PC-3 (cell line): ENCODE measurements at regions not wholly inside any gene's neighbourhood (a gene's known extent, or its start where the extent isn't known, plus 50 kb on each side); places are given as distances from the start of the nearest gene placed in this dataset.

ENCODE experiments used
- EZH2 ChIP-seq: fragments of 300-600 bp; sonication (generic); IDR thresholded peaks from one replicate; pipeline ENCODE4 v1.6.1; 2017; ENCODE audit warnings: antibody characterized with exemption, mild to moderate bottlenecking, low read length; ENCODE audit not compliant: unreplicated experiment
- EZH2phosphoT487 ChIP-seq: fragments of 300-600 bp; sonication (generic); IDR thresholded peaks from 2 replicates; pipeline ENCODE4 v1.6.1; 2018; ENCODE audit warnings: mild to moderate bottlenecking, antibody characterized with exemption, low read length, borderline replicate concordance
- TF ChIP-seq, protein P1 (sequence below): fragments of 300-600 bp; sonication (generic); conservative IDR thresholded peaks from 2 replicates; pipeline ENCODE4 v1.5.1; 2017; ENCODE audit warnings: antibody characterized with exemption, low read depth, mild to moderate bottlenecking, low read length

DNA sequence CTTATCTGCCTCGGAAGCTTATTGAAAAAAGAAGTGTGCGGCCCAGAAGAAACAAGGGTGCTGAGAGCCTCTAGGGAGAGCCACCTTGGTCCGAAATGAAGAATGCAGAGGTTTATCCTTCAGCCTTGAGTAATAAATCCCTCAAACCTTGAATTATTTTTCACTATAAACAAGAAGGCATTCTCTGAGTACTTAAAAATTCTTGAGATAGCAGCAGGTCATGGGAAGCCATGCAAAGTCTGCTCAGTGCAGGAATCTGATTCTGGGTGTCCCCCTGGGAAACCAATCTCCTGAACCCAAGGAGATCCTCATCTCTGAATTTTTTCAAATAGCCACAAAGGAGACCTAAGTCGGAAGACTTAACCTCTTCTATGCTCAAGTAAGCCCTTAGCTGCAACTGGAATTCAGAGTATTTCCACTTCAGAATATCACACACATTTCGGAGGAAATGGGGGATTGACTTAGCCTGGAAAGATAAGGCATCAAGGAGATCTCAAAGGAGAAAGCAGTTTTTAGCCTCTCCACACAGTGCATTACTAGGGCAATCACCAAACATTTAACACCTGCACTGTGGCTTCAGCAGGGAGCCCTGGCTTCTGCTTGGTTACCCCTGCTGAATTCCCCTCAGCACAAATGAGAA, 365.0 kb downstream of the ETS1 start:
- TF ChIP-seq, protein P1, sequence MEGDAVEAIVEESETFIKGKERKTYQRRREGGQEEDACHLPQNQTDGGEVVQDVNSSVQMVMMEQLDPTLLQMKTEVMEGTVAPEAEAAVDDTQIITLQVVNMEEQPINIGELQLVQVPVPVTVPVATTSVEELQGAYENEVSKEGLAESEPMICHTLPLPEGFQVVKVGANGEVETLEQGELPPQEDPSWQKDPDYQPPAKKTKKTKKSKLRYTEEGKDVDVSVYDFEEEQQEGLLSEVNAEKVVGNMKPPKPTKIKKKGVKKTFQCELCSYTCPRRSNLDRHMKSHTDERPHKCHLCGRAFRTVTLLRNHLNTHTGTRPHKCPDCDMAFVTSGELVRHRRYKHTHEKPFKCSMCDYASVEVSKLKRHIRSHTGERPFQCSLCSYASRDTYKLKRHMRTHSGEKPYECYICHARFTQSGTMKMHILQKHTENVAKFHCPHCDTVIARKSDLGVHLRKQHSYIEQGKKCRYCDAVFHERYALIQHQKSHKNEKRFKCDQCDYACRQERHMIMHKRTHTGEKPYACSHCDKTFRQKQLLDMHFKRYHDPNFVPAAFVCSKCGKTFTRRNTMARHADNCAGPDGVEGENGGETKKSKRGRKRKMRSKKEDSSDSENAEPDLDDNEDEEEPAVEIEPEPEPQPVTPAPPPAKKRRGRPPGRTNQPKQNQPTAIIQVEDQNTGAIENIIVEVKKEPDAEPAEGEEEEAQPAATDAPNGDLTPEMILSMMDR = no peak
- TF ChIP-seq EZH2phosphoT487 (no peak), EZH2 (no peak)
